ENCODE measurements at regions not wholly inside any gene's neighbourhood (a gene's known extent, or its start where the extent isn't known, plus 50 kb on each side); places are given as distances from the start of the nearest gene placed in this dataset.

- H3K9me3 Mint-ChIP-seq: peaks cover 7% of the 10 kb centered on the region
- no peak for DNase-seq (ENCODE audit: extremely low spot score, unreplicated experiment)
- TF ChIP-seq, protein P1, sequence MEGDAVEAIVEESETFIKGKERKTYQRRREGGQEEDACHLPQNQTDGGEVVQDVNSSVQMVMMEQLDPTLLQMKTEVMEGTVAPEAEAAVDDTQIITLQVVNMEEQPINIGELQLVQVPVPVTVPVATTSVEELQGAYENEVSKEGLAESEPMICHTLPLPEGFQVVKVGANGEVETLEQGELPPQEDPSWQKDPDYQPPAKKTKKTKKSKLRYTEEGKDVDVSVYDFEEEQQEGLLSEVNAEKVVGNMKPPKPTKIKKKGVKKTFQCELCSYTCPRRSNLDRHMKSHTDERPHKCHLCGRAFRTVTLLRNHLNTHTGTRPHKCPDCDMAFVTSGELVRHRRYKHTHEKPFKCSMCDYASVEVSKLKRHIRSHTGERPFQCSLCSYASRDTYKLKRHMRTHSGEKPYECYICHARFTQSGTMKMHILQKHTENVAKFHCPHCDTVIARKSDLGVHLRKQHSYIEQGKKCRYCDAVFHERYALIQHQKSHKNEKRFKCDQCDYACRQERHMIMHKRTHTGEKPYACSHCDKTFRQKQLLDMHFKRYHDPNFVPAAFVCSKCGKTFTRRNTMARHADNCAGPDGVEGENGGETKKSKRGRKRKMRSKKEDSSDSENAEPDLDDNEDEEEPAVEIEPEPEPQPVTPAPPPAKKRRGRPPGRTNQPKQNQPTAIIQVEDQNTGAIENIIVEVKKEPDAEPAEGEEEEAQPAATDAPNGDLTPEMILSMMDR (conservative IDR thresholded peaks at IDR 0.05): no peak
- H3K27ac Mint-ChIP-seq: no peak overlapping the region
- H3K36me3 Mint-ChIP-seq: no peaks in the 10 kb centered on the region
- H3K4me1 Mint-ChIP-seq (ENCODE audit: unreplicated experiment): no peaks in the 10 kb centered on the region
- H3K27me3 Mint-ChIP-seq: peaks cover 8% of the 10 kb centered on the region
- H3K4me3 Mint-ChIP-seq: no peak overlapping the region
Measured at GRCh38 chr22:34434371-34434770, 514.1 kb upstream of the LARGE1 start.

- H3K27ac Mint-ChIP-seq: no peak overlapping the region
- no peaks in the 10 kb centered on the region for H3K4me1 Mint-ChIP-seq (ENCODE audit: unreplicated experiment)
- DNase-seq (ENCODE audit: extremely low spot score, unreplicated experiment): no peak
- no peak overlapping the region for H3K4me3 Mint-ChIP-seq
- no peaks in the 10 kb centered on the region for H3K36me3 Mint-ChIP-seq
- peaks cover 7% of the 10 kb centered on the region for H3K9me3 Mint-ChIP-seq
- peaks cover 8% of the 10 kb centered on the region for H3K27me3 Mint-ChIP-seq
- TF ChIP-seq, protein P1 (conservative IDR thresholded peaks at IDR 0.05): no peak
Measured at GRCh38 chr22:34437140-34437539, 516.9 kb upstream of the LARGE1 start.

GRCh38 chr22:34454598-34454997 is 534.3 kb upstream of the LARGE1 start:
- DNase-seq (ENCODE audit: extremely low spot score, unreplicated experiment): no peak
- TF ChIP-seq, protein P1 (conservative IDR thresholded peaks at IDR 0.05): no peak
- H3K4me1 Mint-ChIP-seq (ENCODE audit: unreplicated experiment): peaks cover 6% of the 10 kb centered on the region
- H3K36me3 Mint-ChIP-seq: no peaks in the 10 kb centered on the region
- peaks cover 6% of the 10 kb centered on the region for H3K27me3 Mint-ChIP-seq
- no peak overlapping the region for H3K4me3 Mint-ChIP-seq
- no peaks in the 10 kb centered on the region for H3K9me3 Mint-ChIP-seq
- H3K27ac Mint-ChIP-seq: no peak overlapping the region

DNA sequence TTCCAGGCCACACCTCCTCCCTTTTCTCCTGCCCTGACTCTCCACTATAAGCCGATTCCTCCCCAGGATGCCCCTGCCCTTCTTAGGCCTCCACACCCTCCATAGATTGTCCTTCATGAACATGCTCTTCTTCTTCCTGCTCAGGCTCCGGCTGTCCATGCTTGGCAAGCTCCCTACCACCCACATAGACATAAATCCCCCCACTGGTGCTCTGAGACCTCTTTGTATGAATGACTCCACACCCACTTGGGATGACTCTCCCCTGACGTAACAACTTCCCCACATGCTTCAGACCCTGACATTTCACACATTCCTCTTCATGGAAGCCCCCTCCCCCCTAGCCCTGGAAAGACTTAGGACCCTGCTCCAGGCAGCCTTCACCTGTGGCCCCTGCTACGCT is 542.5 kb upstream of the LARGE1 start:
- peaks cover 22% of the 10 kb centered on the region for H3K4me1 Mint-ChIP-seq (ENCODE audit: unreplicated experiment)
- H3K27me3 Mint-ChIP-seq: peaks cover 3% of the 10 kb centered on the region
- no peaks in the 10 kb centered on the region for H3K36me3 Mint-ChIP-seq
- H3K4me3 Mint-ChIP-seq: no peak overlapping the region
- TF ChIP-seq, protein P1 (conservative IDR thresholded peaks at IDR 0.05): no peak
- H3K9me3 Mint-ChIP-seq: peaks cover 17% of the 10 kb centered on the region
- H3K27ac Mint-ChIP-seq: no peak overlapping the region
- no peak for DNase-seq (ENCODE audit: extremely low spot score, unreplicated experiment)

GRCh38 chr22:34475886-34476285 is 555.6 kb upstream of the LARGE1 start:
- Mint-ChIP-seq H3K27me3 (peaks cover 8% of the 10 kb centered on the region), H3K36me3 (no peaks in the 10 kb centered on the region), H3K4me3 (no peak overlapping the region), H3K4me1 (ENCODE audit: unreplicated experiment) (no peaks in the 10 kb centered on the region), H3K9me3 (no peaks in the 10 kb centered on the region), H3K27ac (no peak overlapping the region)
- TF ChIP-seq, protein P1 (conservative IDR thresholded peaks at IDR 0.05): no peak
- DNase-seq (ENCODE audit: extremely low spot score, unreplicated experiment): no peak

DNA sequence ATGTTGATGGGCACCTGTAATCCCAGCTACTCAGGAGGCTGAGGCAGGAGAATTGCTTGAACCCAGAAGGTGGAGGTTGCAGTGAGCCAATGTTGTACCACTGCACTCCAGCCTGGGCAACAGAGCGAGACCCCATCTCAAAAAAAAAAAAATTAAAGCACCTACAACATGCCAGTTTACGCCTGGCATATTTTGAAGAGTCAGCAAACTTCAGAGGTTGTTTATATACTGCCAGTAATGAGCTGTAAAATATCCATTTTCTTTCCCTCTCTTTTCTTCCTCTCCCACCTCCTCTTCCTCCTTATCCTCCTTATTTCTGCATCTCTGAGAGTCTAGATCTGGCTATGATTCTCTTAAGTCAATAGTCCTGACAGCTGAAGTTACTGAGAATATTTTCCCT is 556.5 kb upstream of the LARGE1 start:
- peaks cover 8% of the 10 kb centered on the region for H3K27me3 Mint-ChIP-seq
- no peaks in the 10 kb centered on the region for H3K9me3 Mint-ChIP-seq
- H3K4me3 Mint-ChIP-seq: no peak overlapping the region
- no peaks in the 10 kb centered on the region for H3K36me3 Mint-ChIP-seq
- H3K4me1 Mint-ChIP-seq (ENCODE audit: unreplicated experiment): no peaks in the 10 kb centered on the region
- H3K27ac Mint-ChIP-seq: no peak overlapping the region
- no peak for DNase-seq (ENCODE audit: extremely low spot score, unreplicated experiment)
- TF ChIP-seq, protein P1 (conservative IDR thresholded peaks at IDR 0.05): no peak
